GM21576 (cell line): ENCODE measurements at regions not wholly inside any gene's neighbourhood (a gene's known extent, or its start where the extent isn't known, plus 50 kb on each side); places are given as distances from the start of the nearest gene placed in this dataset.
"Not testable (repeated sequence)": the region's sequence is repeated elsewhere in the genome, so short reads cannot be mapped to it uniquely, and the experiment has no call there.

Experiments
- ATAC-seq: cut with Tn5 transposase; IDR thresholded peaks from one replicate; pipeline ENCODE4 v1.9.1; 2021; ENCODE audit warnings: mild to moderate bottlenecking, moderate library complexity; ENCODE audit not compliant: unreplicated experiment

DNA sequence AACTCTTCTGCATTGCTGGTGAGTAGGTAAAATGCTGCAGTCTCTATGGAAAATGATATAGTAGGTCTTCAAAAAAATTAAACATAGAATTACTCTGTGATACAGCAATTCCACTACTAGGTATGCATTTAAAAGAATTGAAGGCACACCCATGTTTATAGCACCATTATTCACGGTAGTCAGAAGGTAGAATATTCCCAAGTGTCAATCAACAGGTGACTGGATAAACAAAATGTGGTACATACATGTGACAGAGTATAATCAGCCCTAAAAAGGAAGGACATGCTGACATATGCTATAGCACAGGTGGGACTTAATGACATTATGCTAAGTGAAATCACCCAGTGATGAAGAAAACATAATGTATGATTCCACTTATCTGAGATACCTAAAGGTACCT, 123.3 kb downstream of the CCER1 start:
- no peak for ATAC-seq

GRCh38 chr12:90829044-90829443, 125.9 kb downstream of the CCER1 start:
- ATAC-seq, result no peak

DNA sequence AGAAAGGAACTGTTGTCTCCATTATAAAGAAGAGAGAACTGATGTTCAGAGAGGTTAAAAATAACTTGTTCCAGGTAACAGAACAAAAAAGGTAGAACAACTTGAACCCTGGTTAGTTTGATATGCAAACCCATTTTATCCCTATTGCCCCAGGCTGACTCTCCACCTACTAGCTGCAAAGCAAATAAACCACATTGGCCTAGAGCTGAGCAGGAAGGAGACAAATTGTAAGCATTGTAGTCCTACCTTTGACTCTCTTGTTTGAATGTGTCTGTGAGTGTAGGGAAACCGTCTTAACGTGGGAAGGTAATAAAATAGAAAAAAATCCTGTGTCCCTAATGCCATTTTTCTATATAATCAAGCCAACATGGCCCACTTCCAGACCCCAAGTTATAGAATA, 126.4 kb downstream of the CCER1 start:
- no peak for ATAC-seq

GRCh38 chr12:90827567-90827966, 127.4 kb downstream of the CCER1 start:
- no peak for ATAC-seq

GRCh38 chr12:90826036-90826435, 128.9 kb downstream of the CCER1 start:
- ATAC-seq, result no peak

DNA sequence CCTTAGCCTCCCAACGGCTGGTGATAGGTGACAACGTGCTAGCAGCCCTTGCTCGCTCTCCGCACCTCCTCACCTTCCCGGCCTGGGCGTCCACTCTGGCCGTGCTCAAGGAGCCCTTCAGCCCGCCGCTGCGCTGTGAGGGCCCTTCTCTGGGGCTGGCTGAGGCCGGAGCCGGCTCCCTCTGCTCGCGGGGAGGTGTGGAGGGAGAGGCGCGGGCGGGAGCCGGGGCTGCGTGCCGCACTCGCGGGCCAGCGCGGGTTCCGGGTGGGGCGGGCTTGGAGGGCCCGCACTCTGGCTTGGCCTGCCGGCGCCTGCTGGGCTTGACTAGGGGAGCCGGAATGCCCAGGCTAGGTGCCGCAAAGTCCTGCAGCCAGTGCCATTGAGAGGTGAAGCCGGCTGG, 131.1 kb downstream of the CCER1 start:
- no peak for ATAC-seq

GRCh38 chr12:90819709-90820108, 135.3 kb downstream of the CCER1 start:
- no peak for ATAC-seq

DNA sequence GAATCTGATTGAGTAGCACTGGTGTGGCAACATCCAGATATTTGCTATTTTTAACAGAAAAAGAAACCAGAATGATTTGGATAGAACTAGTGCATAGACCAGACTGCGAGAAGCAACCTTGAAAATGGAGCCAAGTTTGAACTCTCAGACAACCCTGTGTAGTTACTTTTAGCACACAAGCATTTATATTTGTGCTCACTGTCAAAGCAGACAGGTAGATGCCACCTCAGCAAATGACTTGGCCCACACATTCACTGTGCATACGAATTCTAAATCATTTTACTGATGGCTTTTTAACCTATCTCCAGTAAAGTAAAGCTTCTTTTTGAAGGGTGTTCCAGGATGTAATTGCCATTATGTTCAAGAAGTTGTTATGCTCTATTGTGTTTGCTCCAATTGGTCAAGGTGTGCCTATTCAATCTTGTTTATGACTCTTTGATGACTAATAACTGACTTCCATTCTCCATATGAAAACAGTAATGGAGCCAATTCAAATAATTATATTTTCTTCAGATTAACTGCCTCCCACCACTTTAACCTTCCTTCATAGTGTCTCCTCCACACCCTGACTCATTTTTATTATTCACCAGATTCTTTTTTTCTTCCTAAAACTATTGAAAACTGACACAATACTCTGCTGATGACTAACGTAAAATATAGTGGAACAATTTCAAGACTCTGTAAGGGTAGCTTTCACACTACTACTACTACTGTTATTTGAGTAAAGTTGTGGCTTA, 138.5 kb downstream of the CCER1 start:
- no peak for ATAC-seq

GRCh38 chr12:90809940-90810339, 145.0 kb downstream of the CCER1 start:
- ATAC-seq, result no peak

DNA sequence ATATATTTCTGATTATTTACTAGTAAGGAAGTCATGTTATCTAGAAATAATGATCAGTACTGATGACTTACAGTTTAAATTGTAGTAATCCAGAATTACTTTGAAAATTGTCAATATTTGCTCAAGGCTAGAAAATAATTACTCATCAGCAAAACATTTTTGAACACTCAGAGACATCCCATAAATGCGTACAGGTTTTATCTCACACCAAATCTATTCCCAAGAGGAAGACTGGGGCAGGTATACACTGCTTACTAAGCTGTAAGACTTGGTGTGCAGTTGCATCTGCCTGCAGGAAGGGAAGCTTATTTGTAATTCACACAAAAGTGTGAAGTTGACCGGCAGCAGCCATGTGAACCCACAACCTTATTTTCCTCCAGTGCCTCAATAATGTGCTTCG, 146.4 kb downstream of the CCER1 start:
- no peak for ATAC-seq

- no peak for ATAC-seq
Measured at GRCh38 chr12:90802727-90803126, 152.2 kb downstream of the CCER1 start.

GRCh38 chr12:90801776-90802175, 153.2 kb downstream of the CCER1 start:
- no peak for ATAC-seq

GRCh38 chr12:90794212-90794611, 160.8 kb downstream of the CCER1 start:
- ATAC-seq, result no peak

GRCh38 chr12:90792718-90793117, 162.3 kb downstream of the CCER1 start:
- ATAC-seq, result not testable (repeated sequence)

DNA sequence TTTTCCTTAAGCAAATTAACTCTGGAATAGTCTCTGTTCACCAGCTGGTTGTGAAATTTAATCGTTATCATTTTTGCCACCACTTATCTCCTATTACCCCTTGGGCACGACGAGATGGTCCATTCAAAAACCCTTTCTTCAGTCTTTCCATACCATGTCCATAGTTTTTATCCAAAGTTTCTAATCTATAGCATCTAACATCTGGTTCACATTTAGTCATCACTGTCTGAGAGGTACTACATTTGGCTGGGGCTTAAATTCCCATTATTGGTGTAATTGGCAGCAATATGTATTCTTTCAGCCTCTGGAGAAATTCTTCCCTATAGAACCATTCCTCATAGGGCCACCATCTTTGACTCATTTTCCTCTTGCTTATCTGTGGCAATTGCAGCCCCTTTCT, 163.5 kb downstream of the CCER1 start:
- ATAC-seq, result no peak

- no peak for ATAC-seq
Measured at GRCh38 chr12:90790747-90791146, 164.2 kb downstream of the CCER1 start.

- ATAC-seq, result no peak
Measured at GRCh38 chr12:90773491-90773890, 181.5 kb downstream of the CCER1 start.

DNA sequence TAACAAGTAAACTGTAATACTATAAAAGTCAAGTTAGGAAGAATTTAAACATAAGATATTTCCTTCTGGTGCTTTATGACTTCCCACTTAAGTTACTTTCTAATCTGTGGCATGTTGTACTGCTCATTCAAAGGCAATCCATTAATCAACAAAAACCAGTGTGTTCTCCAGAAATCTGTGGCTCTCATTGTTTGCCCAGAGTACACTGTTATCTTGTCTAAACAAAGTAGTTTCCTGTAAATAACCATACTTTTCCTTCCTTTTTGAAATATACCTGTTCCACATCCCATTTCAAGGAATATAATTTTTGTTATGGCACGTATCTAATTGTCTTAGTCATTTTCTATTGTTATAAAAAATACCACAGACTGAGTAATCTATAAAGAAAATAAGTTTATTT, 184.1 kb downstream of the CCER1 start:
- no peak for ATAC-seq

- ATAC-seq, result no peak
Measured at GRCh38 chr12:90757957-90758356, 197.0 kb downstream of the CCER1 start.

DNA sequence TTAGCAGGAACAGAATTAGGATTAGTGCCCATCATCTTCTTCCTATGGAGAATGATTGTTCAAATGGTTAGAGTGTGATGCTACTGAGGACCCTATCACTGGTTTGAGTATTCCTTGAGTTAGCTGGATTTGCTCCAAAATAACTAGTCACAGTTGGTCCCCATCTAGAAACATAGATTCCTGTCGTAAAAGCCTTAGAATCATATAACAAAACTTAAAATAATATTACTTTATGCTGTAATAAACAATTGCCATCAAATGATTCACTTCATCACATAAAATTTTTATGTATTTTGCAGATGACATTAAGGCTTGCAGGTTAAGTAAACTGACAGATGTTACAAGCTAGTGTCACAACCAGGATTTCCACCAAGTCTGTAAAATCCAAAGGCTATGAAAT, 209.8 kb downstream of the CCER1 start:
- ATAC-seq, result no peak

GRCh38 chr12:90741611-90742010, 213.4 kb downstream of the CCER1 start:
- no peak for ATAC-seq

DNA sequence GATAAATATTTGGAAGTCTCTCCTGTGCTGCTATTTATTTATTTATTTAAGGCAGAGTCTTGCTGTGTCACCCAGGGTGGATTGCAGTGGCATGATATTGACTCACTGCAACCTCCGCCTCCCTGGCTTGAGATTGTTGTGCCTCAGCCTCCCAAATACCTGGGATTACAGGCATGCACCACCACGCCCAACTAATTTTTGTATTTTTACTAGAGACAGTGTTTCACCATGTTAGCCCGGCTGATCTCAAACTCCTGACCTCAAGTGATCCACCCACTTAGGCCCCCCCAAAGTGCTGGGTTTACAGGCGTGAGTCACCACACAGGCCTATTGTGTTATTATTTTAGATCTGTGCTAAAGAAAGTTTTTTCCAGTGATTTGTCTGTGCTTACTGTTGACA, 225.2 kb downstream of the CCER1 start:
- no peak for ATAC-seq

DNA sequence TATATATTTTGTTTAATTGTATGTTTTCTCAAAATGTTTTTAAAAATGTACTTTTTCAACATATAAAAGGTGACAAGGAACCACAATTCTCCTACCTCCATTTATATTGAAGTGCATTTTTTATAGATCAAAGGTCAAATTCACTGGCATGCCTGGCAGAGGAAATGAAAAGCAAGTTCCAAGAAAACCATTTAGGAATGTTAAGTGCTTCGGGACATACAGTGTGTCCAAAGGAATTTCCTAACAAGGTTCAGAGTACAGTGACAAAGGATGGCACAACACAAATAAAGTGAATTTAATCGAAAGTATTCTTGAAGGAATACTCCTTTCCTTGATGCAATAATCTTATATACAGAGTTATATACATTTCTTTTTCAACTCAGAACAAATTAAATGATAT, 242.3 kb downstream of the CCER1 start:
- ATAC-seq, result no peak
